Neural cell (in vitro differentiated cells): ENCODE measurements at regions not wholly inside any gene's neighbourhood (a gene's known extent, or its start where the extent isn't known, plus 50 kb on each side); places are given as distances from the start of the nearest gene placed in this dataset.

Source experiments
- H2AFZ ChIP-seq: fragments of 200-600, 300-800 bp; sonication (generic), shearing (Covaris generic); 2 replicates; pipeline ENCODE4 v1.6.0; 2014; ENCODE audit warnings: low read depth, mild to moderate bottlenecking, antibody characterized with exemption, low read length, moderate library complexity
- H3F3A ChIP-seq: fragments of 200-600 bp; shearing (Covaris generic); 2 replicates; pipeline ENCODE4 v1.6.1; 2016; ENCODE audit warnings: mild to moderate bottlenecking, moderate library complexity, mixed read lengths, antibody characterized with exemption, low read length; ENCODE audit not compliant: insufficient read depth, poor library complexity, severe bottlenecking
- H3K27ac ChIP-seq: fragments of 200-600, 300-800 bp; sonication (generic), shearing (Covaris generic); 2 replicates; pipeline ENCODE4 v1.5.1; 2014; ENCODE audit warnings: mild to moderate bottlenecking, low read length, moderate library complexity
- H3K27me3 ChIP-seq: fragments of 300-800, 200-600 bp; sonication (generic), shearing (Covaris generic); 2 replicates; pipeline ENCODE4 v1.6.0; 2014; ENCODE audit warnings: mild to moderate bottlenecking, low read depth, low read length, moderate library complexity; ENCODE audit not compliant: insufficient read depth
- H3K36me3 ChIP-seq: fragments of 300-800, 200-600 bp; sonication (generic), shearing (Covaris generic); 2 replicates; pipeline ENCODE4 v1.5.1; 2014; ENCODE audit warnings: mild to moderate bottlenecking, antibody characterized with exemption, low read length, moderate library complexity; ENCODE audit not compliant: insufficient read depth
- H3K4me2 ChIP-seq: fragments of 300-800, 200-600 bp; sonication (generic), shearing (Covaris generic); 2 replicates; pipeline ENCODE4 v1.6.0; 2014; ENCODE audit warnings: mild to moderate bottlenecking, low read length
- H3K4me3 ChIP-seq: fragments of 300-800, 200-600 bp; sonication (generic), shearing (Covaris generic); 2 replicates; pipeline ENCODE4 v1.5.1; 2014; ENCODE audit warnings: mild to moderate bottlenecking, low read length, moderate library complexity
- H3K79me2 ChIP-seq: fragments of 200-600 bp; shearing (Covaris generic); replicated peaks from 2 replicates; pipeline ENCODE4 v1.6.0; 2014; ENCODE audit warnings: mild to moderate bottlenecking, low read length, moderate library complexity; ENCODE audit not compliant: insufficient read depth
- H3K9ac ChIP-seq: fragments of 300-800, 200-600 bp; sonication (generic), shearing (Covaris generic); 2 replicates; pipeline ENCODE4 v1.6.1; 2016; ENCODE audit warnings: mild to moderate bottlenecking, low read length, mixed read lengths
- H3K9me2 ChIP-seq: fragments of 200-600 bp; shearing (Covaris generic); 2 replicates; pipeline ENCODE4 v1.6.1; 2016; ENCODE audit warnings: mild to moderate bottlenecking, low read length, mixed read lengths; ENCODE audit not compliant: insufficient read depth
- H3K9me3 ChIP-seq: fragments of 200-600, 300-800 bp; sonication (generic), shearing (Covaris generic); 2 replicates; pipeline ENCODE4 v1.6.1; 2016; ENCODE audit warnings: mild to moderate bottlenecking, mixed run types, low read length, moderate library complexity, mixed read lengths
- H4K20me1 ChIP-seq: fragments of 200-600 bp; shearing (Covaris generic); 2 replicates; pipeline ENCODE4 v1.6.1; 2016; ENCODE audit warnings: mild to moderate bottlenecking, mixed run types; ENCODE audit not compliant: insufficient read depth
- CTCF ChIP-seq: fragments of 450-650 bp; IDR thresholded peaks from 2 replicates; pipeline ENCODE4 v1.5.1; 2014; ENCODE audit warnings: antibody characterized with exemption, mild to moderate bottlenecking, moderate library complexity; ENCODE audit not compliant: poor library complexity, severe bottlenecking
- EP300 ChIP-seq: fragments of 450-650 bp; conservative IDR thresholded peaks from 2 replicates; pipeline ENCODE4 v1.6.1; 2014; ENCODE audit warnings: antibody characterized with exemption, mild to moderate bottlenecking, moderate library complexity; ENCODE audit not compliant: poor library complexity, severe bottlenecking
- EZH2 ChIP-seq: fragments of 200-600, 300-800 bp; shearing (Covaris generic), sonication (generic); IDR thresholded peaks from 2 replicates; pipeline ENCODE4 v1.6.1; 2014; ENCODE audit warnings: antibody characterized with exemption, low read length, borderline replicate concordance, mild to moderate bottlenecking; ENCODE audit not compliant: insufficient read depth, poor library complexity, severe bottlenecking
- MXI1 ChIP-seq: fragments of 450-650 bp; conservative IDR thresholded peaks from 2 replicates; pipeline ENCODE4 v1.6.1; 2014; ENCODE audit warnings: antibody characterized with exemption, mild to moderate bottlenecking; ENCODE audit not compliant: poor library complexity, severe bottlenecking
- POLR2AphosphoS5 ChIP-seq: IDR thresholded peaks from 2 replicates; pipeline ENCODE4 v1.6.1; 2012
- RAD21 ChIP-seq: fragments of 450-650 bp; conservative IDR thresholded peaks from 2 replicates; pipeline ENCODE4 v1.6.1; 2014; ENCODE audit warnings: antibody characterized with exemption, mild to moderate bottlenecking, moderate library complexity
- REST ChIP-seq: IDR thresholded peaks from 2 replicates; pipeline ENCODE4 v1.6.1; 2012; ENCODE audit warnings: borderline replicate concordance
- SMC3 ChIP-seq: fragments of 450-650 bp; conservative IDR thresholded peaks from 2 replicates; pipeline ENCODE4 v1.6.1; 2014; ENCODE audit warnings: antibody characterized with exemption, mild to moderate bottlenecking, moderate library complexity; ENCODE audit not compliant: poor library complexity
- TAF1 ChIP-seq: IDR thresholded peaks from 2 replicates; pipeline ENCODE4 v1.6.1; 2012; ENCODE audit warnings: low read depth

- Histone ChIP-seq H3K9ac (no peak overlapping the region), H3K4me2 (no peak overlapping the region), H3K27ac (no peak overlapping the region), H3K9me2 (no peaks in the 10 kb centered on the region), H3F3A (no peaks in the 10 kb centered on the region), H3K9me3 (no peaks in the 10 kb centered on the region), H3K36me3 (no peaks in the 10 kb centered on the region), H4K20me1 (no peaks in the 10 kb centered on the region), H3K27me3 (no peaks in the 10 kb centered on the region), H3K79me2 (no peaks in the 10 kb centered on the region), H2AFZ (no peak overlapping the region), H3K4me3 (no peak overlapping the region)
- no peak for TF ChIP-seq EZH2
- no peak for TF ChIP-seq REST
- TF ChIP-seq POLR2AphosphoS5: no peak
- no peak for TF ChIP-seq EP300
- TF ChIP-seq CTCF: no peak
- TF ChIP-seq TAF1: no peak
- no peak for TF ChIP-seq MXI1
- TF ChIP-seq SMC3: no peak
- TF ChIP-seq RAD21: no peak
These were observed 315.6 kb upstream of the PTCHD4 start for GRCh38 chr6:48426636-48427035.

GRCh38 chr6:48423640-48424365 is 312.8 kb upstream of the PTCHD4 start:
- Histone ChIP-seq H3F3A (no peaks in the 10 kb centered on the region), H3K9ac (no peak overlapping the region), H3K27ac (no peak overlapping the region), H3K4me3 (no peak overlapping the region), H3K4me2 (no peak overlapping the region), H3K9me2 (no peaks in the 10 kb centered on the region), H3K79me2 (no peaks in the 10 kb centered on the region), H4K20me1 (no peaks in the 10 kb centered on the region), H3K27me3 (no peaks in the 10 kb centered on the region), H2AFZ (no peak overlapping the region), H3K9me3 (no peaks in the 10 kb centered on the region), H3K36me3 (no peaks in the 10 kb centered on the region)
- TF ChIP-seq EP300: no peak
- TF ChIP-seq EZH2: no peak
- TF ChIP-seq POLR2AphosphoS5: no peak
- TF ChIP-seq REST: no peak
